ENCODE measurements at regions not wholly inside any gene's neighbourhood (a gene's known extent, or its start where the extent isn't known, plus 50 kb on each side); places are given as distances from the start of the nearest gene placed in this dataset.
A peak's percentile ranks its signal among the peaks of the same experiment; 100 is the strongest.

DNA sequence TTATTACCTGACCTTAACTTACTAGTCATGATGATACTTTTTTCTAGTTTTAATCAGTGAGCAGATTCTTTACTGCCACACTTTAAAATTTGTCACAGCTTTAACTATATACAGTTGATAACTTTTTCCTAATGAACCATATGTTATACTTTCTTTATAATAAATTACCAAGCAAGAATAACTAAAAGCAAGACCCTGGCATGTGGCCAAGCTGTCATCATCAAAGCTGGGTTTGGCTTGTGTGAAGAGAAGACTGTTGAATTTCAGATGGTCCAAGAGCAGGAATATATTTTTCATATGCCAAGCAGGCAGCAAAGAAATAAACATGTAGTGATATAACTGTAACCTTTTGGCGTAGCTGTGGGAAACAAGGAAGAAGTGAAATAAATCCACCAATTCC, 93.5 kb downstream of the PUS7L start:
- no peak for DNase-seq

GRCh38 chr12:43662736-43663135, 95.9 kb downstream of the PUS7L start:
- no peak for DNase-seq

DNA sequence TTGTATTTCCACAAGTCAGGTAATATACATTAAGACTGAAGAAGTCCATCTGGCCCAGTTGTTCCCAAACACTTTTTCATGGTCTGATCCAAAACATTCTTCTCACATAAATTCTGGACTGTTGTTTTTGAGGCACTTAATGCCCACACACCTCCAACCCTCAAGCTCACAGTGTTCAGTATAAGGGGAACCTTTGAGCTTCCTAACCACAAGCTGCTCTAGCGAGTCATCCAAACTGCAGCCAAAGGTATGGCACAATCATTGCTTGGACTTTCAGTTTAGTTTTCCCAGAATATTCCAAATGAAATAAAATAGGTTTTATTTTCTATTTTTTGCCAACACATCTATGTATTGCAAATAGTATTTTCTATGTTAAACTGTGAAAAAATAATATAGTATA, 103.0 kb downstream of the PUS7L start:
- DNase-seq, result no peak

DNA sequence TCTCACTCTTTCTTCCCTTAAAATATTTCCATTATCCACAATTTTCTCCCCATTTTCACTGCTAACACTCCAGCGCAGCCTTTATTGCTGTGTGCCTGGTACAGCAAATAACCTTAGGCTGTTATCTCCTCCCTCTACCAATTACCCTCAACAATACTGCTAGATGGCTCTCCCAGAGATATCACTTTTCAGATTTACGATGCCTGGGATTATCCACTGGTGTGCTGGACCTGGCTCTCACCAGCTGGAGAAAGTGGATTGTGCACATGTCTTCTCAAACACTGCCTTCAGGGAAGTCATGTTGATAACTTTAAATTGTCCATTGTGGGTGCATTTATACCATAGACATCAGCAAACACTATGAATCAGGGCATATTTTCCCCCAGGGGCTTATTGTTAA, 101.9 kb upstream of the ADAMTS20 start:
- peak; percentile 46 for DNase-seq

DNA sequence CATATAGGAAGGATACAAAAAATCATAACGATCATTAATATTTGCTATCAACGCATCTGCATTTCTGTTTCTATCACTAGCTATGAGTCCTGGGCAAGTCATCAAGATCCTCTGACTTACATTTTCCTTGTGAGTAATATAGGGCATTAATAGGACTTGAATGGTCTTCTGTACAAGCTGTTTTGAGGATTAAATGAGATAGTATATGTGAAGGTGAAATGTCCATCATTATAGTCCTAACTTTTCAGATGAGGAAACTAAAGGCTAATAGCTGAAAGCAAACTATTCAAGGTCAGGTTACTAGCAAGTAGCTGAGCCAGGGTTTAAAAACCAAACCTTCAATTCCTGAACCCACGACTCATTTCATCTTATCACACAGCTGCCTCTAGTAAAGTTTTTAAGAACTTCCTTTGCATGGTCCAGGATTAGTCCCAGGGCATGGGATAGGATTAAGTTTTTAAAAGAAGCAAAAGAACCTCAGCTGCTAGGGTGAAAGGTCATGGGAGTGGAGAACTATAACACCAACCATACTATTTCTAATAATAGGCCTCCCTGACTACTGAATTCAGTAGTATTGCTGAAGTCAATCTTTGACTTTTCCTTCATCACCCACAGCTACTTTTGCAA, 101.4 kb upstream of the ADAMTS20 start:
- no peak for DNase-seq

DNA sequence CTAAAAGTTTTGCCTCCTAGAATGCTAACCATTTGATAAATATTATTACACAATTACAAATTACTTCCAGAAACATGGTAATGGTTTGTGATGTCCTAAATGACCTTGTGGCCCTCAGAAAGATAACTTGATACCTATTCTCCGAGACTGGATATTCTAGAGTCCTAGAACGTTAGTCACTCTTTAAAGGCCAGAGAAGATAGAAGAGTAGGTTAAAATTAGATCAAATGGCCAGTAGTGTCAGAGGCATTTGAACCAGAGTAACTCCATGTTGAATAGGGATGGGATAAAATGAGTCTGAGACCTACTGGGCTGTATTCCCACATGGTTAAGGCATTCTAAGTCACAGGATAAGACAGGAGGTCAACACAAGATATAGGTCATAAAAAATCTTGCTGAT, 96.6 kb upstream of the ADAMTS20 start:
- no peak for DNase-seq

- no peak for DNase-seq
Observed at GRCh38 chr12:43638806-43639205, 86.8 kb upstream of the ADAMTS20 start.

- DNase-seq, result no peak
Observed at GRCh38 chr12:43636725-43637463, 84.9 kb upstream of the ADAMTS20 start.

DNA sequence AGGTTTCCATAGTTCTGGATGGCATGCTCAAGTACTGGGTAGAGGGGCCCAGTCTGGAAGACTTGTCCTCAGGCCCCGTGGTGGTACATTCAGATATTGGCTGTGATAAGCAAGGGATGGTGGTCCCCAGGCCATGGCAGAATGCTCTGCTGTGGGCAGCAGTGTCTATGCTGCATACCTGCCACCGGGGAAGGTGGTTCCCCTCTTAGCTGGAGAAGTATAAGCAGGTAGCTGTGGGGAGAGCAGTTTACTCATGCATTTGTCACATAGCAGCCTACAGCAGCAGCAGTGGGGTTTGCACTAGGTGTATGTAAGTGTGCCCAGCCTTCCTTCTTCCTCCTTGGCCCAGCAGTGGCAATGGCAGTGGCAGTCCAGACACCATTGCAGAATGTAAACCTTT, 69.3 kb upstream of the ADAMTS20 start:
- no peak for DNase-seq

DNA sequence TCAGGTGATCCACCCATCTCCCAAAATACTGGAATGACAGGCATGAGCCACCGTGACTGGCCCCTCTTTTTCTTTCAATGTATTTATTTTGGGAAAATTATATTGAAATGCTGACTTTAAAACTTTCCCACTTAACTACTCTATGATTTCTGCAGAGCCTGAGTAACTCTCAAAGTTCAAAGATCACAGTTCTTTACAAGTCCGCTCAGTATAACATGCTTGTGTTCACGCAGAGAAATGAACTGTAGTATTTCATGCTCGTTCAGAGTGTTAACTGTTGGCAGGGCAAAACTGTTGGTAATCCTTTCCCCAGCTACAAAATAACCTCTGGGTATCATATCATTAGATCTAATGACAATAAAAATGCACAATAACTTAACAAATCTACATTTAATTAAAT, 50.7 kb upstream of the ADAMTS20 start:
- no peak for DNase-seq
